ENCODE measurements at regions not wholly inside any gene's neighbourhood (a gene's known extent, or its start where the extent isn't known, plus 50 kb on each side); places are given as distances from the start of the nearest gene placed in this dataset.

DNA sequence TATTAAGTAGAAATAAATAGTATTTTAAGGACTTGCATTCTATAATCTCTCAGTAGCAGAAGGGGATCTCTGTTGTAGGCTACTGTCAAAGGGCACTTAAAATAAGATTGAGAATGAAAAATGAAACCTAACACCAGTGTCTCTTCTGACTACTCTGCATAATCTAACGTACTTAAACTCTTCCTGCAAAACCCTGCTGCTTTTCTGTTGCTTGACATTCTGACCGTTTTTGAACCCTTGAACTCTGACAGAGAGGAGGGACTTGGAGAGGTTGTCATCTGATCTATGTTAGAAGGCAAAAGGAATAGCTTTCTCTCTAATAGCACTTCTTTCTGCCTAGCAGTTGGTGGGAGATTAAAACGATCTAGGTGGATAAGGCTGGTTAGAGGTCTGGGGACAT is 204.6 kb downstream of the ZIC1 start:
- no peaks in the 10 kb centered on the region for H3K9me3 ChIP-seq
- H3K36me3 ChIP-seq: no peaks in the 10 kb centered on the region
- no peaks in the 10 kb centered on the region for H3K4me1 ChIP-seq
- intact Hi-C loops (cut with DNase I; ENCODE audit: low total_unique reads): no loop called here
- TF ChIP-seq POLR2A (IDR thresholded peaks at IDR 0.05): no peak
- no peak for TF ChIP-seq POLR2AphosphoS5 (IDR thresholded peaks at IDR 0.05)
- no peaks in the 10 kb centered on the region for H3K27me3 ChIP-seq
- DNase-seq (ENCODE audit: low spot score in 2 of 2): no peak
- H3K27ac ChIP-seq: no peak overlapping the region
- no peak overlapping the region for H3K4me3 ChIP-seq

DNA sequence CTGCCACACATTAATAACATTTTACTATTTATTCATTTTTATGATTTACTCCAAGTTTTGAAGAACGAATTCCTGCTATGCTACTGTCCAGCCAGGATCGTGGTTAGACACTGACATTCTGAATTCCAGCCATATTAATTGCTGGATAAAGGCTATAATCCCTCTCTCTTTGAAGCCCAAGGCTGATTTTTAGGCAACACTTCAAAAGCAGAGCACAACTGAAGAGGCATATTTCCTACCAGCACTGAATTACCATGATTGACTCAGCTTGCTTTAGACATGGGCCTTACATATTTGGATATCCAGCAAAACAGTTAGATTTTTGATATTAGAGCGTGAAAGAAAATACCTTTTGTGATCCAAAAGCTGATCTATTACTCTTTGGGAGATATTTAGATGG is 205.0 kb downstream of the ZIC1 start:
- H3K27ac ChIP-seq: no peak overlapping the region
- H3K9me3 ChIP-seq: no peaks in the 10 kb centered on the region
- H3K4me1 ChIP-seq: no peaks in the 10 kb centered on the region
- H3K4me3 ChIP-seq: no peak overlapping the region
- intact Hi-C loops (cut with DNase I; ENCODE audit: low total_unique reads): no loop called here
- TF ChIP-seq POLR2A (IDR thresholded peaks at IDR 0.05): no peak
- TF ChIP-seq, protein P1, sequence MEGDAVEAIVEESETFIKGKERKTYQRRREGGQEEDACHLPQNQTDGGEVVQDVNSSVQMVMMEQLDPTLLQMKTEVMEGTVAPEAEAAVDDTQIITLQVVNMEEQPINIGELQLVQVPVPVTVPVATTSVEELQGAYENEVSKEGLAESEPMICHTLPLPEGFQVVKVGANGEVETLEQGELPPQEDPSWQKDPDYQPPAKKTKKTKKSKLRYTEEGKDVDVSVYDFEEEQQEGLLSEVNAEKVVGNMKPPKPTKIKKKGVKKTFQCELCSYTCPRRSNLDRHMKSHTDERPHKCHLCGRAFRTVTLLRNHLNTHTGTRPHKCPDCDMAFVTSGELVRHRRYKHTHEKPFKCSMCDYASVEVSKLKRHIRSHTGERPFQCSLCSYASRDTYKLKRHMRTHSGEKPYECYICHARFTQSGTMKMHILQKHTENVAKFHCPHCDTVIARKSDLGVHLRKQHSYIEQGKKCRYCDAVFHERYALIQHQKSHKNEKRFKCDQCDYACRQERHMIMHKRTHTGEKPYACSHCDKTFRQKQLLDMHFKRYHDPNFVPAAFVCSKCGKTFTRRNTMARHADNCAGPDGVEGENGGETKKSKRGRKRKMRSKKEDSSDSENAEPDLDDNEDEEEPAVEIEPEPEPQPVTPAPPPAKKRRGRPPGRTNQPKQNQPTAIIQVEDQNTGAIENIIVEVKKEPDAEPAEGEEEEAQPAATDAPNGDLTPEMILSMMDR (IDR thresholded peaks at IDR 0.05): no peak
- no peak for TF ChIP-seq POLR2AphosphoS5 (IDR thresholded peaks at IDR 0.05)
- no peak for DNase-seq (ENCODE audit: low spot score in 2 of 2)
- H3K27me3 ChIP-seq: no peaks in the 10 kb centered on the region
- H3K36me3 ChIP-seq: no peaks in the 10 kb centered on the region

DNA sequence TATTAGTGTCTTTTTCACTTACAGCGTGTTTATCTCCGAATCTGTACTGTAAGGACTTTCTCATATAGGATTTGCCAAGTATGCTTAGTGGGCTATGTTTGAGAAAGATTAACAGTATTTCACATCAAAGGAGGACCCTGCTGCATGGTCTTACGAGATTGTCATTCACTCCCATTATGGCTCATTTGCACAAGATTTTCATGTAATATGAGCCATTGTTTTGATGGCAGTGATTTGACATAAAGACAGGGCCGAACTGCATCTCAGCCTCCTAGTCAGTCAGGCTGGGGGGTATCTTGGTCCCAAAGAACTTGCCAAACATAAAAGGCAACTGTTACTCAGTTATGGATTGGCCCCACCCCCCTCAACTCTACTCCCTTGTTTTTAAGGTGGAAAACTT is 205.9 kb downstream of the ZIC1 start:
- no peak overlapping the region for H3K4me3 ChIP-seq
- intact Hi-C loops (cut with DNase I; ENCODE audit: low total_unique reads): no loop called here
- no peak overlapping the region for H3K27ac ChIP-seq

DNA sequence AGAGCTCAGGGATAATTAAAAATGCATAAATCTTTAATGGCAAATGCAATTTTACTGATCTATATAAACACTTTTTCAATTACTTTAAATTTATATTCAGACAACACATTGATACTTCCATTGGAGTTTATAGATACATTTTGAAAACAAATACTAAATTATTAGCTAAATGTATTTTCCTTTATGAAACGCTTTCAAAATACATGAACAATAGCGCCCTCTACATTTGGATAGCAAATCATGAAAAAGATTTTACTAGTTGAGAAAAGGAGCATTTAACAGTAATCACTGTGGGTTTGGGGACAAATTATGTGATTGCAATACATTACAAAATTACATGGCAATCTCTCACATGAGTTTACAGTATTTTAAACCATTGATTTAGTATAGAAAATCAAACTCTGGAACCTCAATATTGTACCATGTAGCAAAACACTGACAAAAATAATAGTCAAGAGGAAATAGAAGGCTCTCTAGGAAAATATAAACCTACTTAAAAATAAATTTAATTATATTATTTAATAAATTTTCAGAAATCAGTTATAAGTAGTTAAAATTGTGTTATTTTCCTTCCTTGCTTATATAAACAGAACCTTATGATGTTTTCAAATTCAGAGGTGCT is 207.9 kb downstream of the ZIC1 start:
- no peaks in the 10 kb centered on the region for H3K9me3 ChIP-seq
- intact Hi-C loops (cut with DNase I; ENCODE audit: low total_unique reads): no loop called here
- no peak for DNase-seq (ENCODE audit: low spot score in 2 of 2)
- H3K4me1 ChIP-seq: no peaks in the 10 kb centered on the region
- H3K27me3 ChIP-seq: no peaks in the 10 kb centered on the region
- no peak overlapping the region for H3K27ac ChIP-seq
- H3K36me3 ChIP-seq: no peaks in the 10 kb centered on the region
- TF ChIP-seq, protein P1 (IDR thresholded peaks at IDR 0.05): no peak
- TF ChIP-seq POLR2AphosphoS5 (IDR thresholded peaks at IDR 0.05) (no peak), POLR2A (IDR thresholded peaks at IDR 0.05) (no peak)
- H3K4me3 ChIP-seq: no peak overlapping the region

More for the DNA sequence above, 205.9 kb downstream of the ZIC1 start:
- H3K4me1 ChIP-seq: no peaks in the 10 kb centered on the region
- no peaks in the 10 kb centered on the region for H3K27me3 ChIP-seq
- H3K36me3 ChIP-seq: no peaks in the 10 kb centered on the region
- H3K9me3 ChIP-seq: no peaks in the 10 kb centered on the region
- TF ChIP-seq, protein P1 (IDR thresholded peaks at IDR 0.05): no peak
- no peak for TF ChIP-seq POLR2AphosphoS5 (IDR thresholded peaks at IDR 0.05)
- TF ChIP-seq POLR2A (IDR thresholded peaks at IDR 0.05): no peak
- DNase-seq (ENCODE audit: low spot score in 2 of 2): no peak

DNA sequence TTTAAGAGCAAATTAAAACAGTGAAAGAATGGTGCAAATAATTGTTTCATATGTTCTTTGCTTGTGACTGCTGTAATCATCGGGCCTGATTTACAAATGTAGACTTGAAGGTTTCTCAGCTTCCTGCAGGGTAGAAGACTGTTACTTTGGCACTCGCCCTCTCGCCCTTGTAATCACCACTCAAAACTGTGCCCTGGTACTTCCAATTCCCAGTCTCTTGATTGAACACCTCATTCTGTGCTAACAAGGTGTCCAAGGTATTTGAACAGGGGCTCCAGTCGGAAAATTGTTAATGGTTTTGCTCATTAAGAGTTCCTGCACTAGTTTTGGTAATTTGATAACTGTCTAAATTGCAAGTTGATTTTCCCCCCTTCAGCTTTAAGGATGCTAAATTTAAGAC is 209.5 kb downstream of the ZIC1 start:
- no peak overlapping the region for H3K4me3 ChIP-seq
- no peaks in the 10 kb centered on the region for H3K36me3 ChIP-seq
- H3K27me3 ChIP-seq: no peaks in the 10 kb centered on the region
- no peaks in the 10 kb centered on the region for H3K9me3 ChIP-seq
- no peaks in the 10 kb centered on the region for H3K4me1 ChIP-seq
- intact Hi-C loops (cut with DNase I; ENCODE audit: low total_unique reads): no loop called here
- TF ChIP-seq POLR2AphosphoS5 (IDR thresholded peaks at IDR 0.05): no peak
- TF ChIP-seq POLR2A (IDR thresholded peaks at IDR 0.05): no peak
- TF ChIP-seq, protein P1 (IDR thresholded peaks at IDR 0.05): no peak
- no peak for DNase-seq (ENCODE audit: low spot score in 2 of 2)
- no peak overlapping the region for H3K27ac ChIP-seq

Measured in breast epithelium (tissue), 4 donors.